ENCODE measurements at regions not wholly inside any gene's neighbourhood (a gene's known extent, or its start where the extent isn't known, plus 50 kb on each side); places are given as distances from the start of the nearest gene placed in this dataset.

DNA sequence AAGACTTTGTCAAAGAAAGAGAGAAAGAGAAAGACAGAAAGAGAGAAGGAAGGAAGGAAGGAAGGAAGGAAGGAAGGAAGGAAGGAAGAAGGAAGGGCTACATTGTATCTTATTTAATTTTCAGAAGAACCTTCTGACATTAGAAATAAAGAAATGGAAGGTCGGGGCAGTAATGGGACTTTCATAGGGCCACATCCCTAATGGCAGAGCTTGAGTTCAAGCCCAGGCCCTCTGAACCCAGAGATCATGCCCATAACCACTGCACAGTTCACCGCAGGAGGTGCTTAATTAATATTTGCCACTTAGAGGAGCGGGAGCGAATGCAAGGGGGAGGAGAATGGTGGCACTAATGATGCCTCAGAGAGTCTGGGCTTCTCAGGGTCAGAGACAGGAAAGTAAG lies 233.3 kb downstream of the MN1 start:
- WGBS, result 89% methylated on average over 4 of the region's 4 CpGs
- Histone ChIP-seq H3K4me3 (no peak overlapping the region), H3K27ac (no peak overlapping the region), H3K4me1 (no peaks in the 10 kb centered on the region), H3K27me3 (peaks cover 22% of the 10 kb centered on the region), H3K36me3 (no peaks in the 10 kb centered on the region), H3K9me3 (peaks cover 7% of the 10 kb centered on the region)
- no peak for DNase-seq (ENCODE audit: low spot score in 2 of 2)
- TF ChIP-seq EP300 (IDR thresholded peaks at IDR 0.05), result no peak
- TF ChIP-seq, protein P1, sequence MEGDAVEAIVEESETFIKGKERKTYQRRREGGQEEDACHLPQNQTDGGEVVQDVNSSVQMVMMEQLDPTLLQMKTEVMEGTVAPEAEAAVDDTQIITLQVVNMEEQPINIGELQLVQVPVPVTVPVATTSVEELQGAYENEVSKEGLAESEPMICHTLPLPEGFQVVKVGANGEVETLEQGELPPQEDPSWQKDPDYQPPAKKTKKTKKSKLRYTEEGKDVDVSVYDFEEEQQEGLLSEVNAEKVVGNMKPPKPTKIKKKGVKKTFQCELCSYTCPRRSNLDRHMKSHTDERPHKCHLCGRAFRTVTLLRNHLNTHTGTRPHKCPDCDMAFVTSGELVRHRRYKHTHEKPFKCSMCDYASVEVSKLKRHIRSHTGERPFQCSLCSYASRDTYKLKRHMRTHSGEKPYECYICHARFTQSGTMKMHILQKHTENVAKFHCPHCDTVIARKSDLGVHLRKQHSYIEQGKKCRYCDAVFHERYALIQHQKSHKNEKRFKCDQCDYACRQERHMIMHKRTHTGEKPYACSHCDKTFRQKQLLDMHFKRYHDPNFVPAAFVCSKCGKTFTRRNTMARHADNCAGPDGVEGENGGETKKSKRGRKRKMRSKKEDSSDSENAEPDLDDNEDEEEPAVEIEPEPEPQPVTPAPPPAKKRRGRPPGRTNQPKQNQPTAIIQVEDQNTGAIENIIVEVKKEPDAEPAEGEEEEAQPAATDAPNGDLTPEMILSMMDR (IDR thresholded peaks at IDR 0.05), result no peak
- no peak for TF ChIP-seq POLR2A (IDR thresholded peaks at IDR 0.05)
- no peak for TF ChIP-seq POLR2AphosphoS5 (IDR thresholded peaks at IDR 0.05)

DNA sequence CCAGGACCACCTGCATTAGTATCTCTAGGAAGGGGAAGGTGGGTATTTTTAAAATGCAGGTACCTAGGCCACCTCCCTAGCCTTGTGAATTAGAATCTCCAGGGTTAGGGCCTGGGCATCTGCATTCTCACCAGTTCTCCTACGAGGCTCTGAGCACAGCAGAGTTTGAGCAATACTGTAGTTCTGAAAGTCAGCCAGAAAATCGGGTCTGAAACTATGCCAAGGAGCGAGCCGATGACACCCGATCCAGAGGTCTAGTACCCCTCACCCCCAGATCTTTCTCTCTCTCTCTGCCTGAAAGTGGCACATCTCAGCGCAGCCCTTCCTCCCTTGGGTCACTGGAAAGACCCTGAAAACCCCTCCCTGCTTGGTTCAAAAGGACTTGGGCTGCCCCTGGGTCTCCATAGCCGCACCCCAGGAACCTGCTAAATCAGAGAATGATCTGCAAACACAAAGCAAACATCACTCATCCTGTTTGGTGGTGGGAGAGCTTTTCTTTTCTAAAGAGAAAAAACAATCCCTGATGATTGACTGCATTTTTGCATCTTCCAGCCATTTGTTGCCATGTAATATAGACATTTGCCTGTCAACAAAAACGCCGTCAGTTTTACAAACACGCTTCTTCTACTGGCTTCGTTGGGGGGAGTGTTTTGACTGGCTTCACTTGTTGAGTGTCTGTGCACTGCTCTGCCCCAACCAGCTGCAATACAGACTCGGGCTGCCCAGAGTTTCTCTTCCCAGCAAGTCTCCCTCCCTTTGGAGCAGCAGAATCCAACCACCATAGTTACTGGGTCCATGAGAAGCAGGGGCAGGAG lies 229.9 kb downstream of the MN1 start:
- H3K4me3 ChIP-seq, result no peak overlapping the region
- no peaks in the 10 kb centered on the region for H3K4me1 ChIP-seq
- TF ChIP-seq POLR2AphosphoS5 (IDR thresholded peaks at IDR 0.05), result no peak
- no peak for TF ChIP-seq POLR2A (IDR thresholded peaks at IDR 0.05)
- TF ChIP-seq, protein P1 (IDR thresholded peaks at IDR 0.05), result no peak
- peaks cover 7% of the 10 kb centered on the region for H3K9me3 ChIP-seq
- H3K27me3 ChIP-seq, result peaks cover 37% of the 10 kb centered on the region
- no peaks in the 10 kb centered on the region for H3K36me3 ChIP-seq
- WGBS, result 58% methylated on average over 12 of the region's 12 CpGs
- DNase-seq (ENCODE audit: low spot score in 2 of 2), result no peak
- no peak overlapping the region for H3K27ac ChIP-seq

GRCh38 chr22:27572278-27572666 lies 229.3 kb downstream of the MN1 start:
- DNase-seq (ENCODE audit: low spot score in 2 of 2), result no peak
- peaks cover 7% of the 10 kb centered on the region for H3K9me3 ChIP-seq
- no peak overlapping the region for H3K4me3 ChIP-seq
- WGBS, result 89% methylated on average over 2 of the region's 2 CpGs
- H3K4me1 ChIP-seq, result peaks cover 2% of the 10 kb centered on the region
- H3K27me3 ChIP-seq, result peaks cover 37% of the 10 kb centered on the region
- TF ChIP-seq POLR2AphosphoS5 (IDR thresholded peaks at IDR 0.05) (no peak), POLR2A (IDR thresholded peaks at IDR 0.05) (no peak), EP300 (IDR thresholded peaks at IDR 0.05) (no peak)
- TF ChIP-seq, protein P1 (IDR thresholded peaks at IDR 0.05), result no peak
- H3K27ac ChIP-seq, result no peak overlapping the region
- H3K36me3 ChIP-seq, result no peaks in the 10 kb centered on the region

DNA sequence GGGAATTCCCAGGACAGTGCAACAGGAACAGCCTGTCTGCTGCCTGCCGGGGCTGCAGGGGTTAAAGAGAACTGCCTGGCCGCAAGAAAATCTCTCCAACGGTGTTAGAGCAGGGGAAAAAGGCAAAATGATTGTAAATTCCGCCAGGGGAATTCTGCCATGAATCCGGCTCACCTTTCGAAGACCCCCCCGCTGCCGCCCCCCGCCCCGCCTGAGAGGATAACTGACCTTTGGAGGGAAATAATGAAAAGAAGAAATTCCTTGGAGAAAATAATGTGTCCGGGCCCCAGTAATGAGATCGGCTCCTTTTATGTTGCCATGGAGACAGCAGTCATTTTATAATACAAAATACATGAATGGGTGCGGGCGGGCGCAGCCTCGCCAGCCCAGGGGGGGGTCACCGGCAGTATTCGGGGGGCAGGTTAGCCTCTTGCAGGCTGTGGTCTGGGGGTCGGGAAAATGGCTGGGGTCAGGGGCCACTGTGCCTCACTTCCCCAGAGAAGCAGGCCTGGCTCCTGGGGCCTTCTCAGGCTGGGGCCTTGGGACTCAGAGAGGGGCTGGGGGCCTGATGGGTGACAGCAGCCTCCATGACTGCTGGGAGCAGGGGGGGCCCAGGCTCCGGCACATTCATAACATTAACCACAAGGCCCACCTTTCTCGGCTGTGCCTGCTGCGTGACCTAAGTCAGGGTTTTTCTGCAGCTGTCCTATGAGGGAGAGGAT lies 228.1 kb downstream of the MN1 start:
- H3K4me1 ChIP-seq, result peaks cover 3% of the 10 kb centered on the region
- TF ChIP-seq POLR2A (IDR thresholded peaks at IDR 0.05) (no peak), POLR2AphosphoS5 (IDR thresholded peaks at IDR 0.05) (no peak), EP300 (IDR thresholded peaks at IDR 0.05) (no peak)
- TF ChIP-seq, protein P1 (IDR thresholded peaks at IDR 0.05), result no peak
- H3K9me3 ChIP-seq, result peaks cover 7% of the 10 kb centered on the region
- WGBS, result 29% methylated on average over 19 of the region's 22 CpGs
- no peaks in the 10 kb centered on the region for H3K36me3 ChIP-seq
- no peak overlapping the region for H3K27ac ChIP-seq
- H3K27me3 ChIP-seq, result peaks cover 42% of the 10 kb centered on the region
- no peak overlapping the region for H3K4me3 ChIP-seq
- DNase-seq (ENCODE audit: low spot score in 2 of 2), result no peak

DNA sequence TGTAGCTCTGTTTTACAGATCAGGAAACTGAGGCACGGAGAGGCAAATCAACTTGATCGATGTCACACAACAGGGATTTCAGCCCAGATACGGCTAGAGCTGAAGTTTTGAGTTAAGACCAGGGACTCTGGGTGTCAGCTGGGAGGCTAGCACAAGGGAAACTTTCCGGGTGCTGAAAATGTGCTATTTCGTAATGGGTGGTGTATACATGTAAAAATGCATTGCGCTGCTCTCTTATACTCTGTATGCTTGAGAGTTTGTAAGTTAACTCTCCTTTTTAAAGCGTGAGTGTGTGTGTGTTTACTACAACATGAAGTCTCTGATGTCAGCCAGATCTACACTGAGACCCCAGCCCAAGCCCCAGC lies 227.6 kb downstream of the MN1 start:
- no peak overlapping the region for H3K27ac ChIP-seq
- 80% methylated on average over 7 of the region's 7 CpGs for WGBS
- TF ChIP-seq POLR2A (IDR thresholded peaks at IDR 0.05) (no peak), EP300 (IDR thresholded peaks at IDR 0.05) (no peak), POLR2AphosphoS5 (IDR thresholded peaks at IDR 0.05) (no peak)
- TF ChIP-seq, protein P1 (IDR thresholded peaks at IDR 0.05), result no peak
- H3K36me3 ChIP-seq, result no peaks in the 10 kb centered on the region
- H3K4me1 ChIP-seq, result peaks cover 3% of the 10 kb centered on the region
- H3K9me3 ChIP-seq, result peaks cover 7% of the 10 kb centered on the region
- DNase-seq (ENCODE audit: low spot score in 2 of 2), result no peak
- no peak overlapping the region for H3K4me3 ChIP-seq
- H3K27me3 ChIP-seq, result peaks cover 37% of the 10 kb centered on the region

Data from suprapubic skin (tissue), 4 donors.